ENCODE measurements at regions not wholly inside any gene's neighbourhood (a gene's known extent, or its start where the extent isn't known, plus 50 kb on each side); places are given as distances from the start of the nearest gene placed in this dataset.

- DNase-seq = no peak
These were observed 248.6 kb downstream of the NR4A2 start for GRCh38 chr2:156083763-156084493.

- no peak for DNase-seq
These were observed 252.7 kb downstream of the NR4A2 start for GRCh38 chr2:156079845-156080244.

DNA sequence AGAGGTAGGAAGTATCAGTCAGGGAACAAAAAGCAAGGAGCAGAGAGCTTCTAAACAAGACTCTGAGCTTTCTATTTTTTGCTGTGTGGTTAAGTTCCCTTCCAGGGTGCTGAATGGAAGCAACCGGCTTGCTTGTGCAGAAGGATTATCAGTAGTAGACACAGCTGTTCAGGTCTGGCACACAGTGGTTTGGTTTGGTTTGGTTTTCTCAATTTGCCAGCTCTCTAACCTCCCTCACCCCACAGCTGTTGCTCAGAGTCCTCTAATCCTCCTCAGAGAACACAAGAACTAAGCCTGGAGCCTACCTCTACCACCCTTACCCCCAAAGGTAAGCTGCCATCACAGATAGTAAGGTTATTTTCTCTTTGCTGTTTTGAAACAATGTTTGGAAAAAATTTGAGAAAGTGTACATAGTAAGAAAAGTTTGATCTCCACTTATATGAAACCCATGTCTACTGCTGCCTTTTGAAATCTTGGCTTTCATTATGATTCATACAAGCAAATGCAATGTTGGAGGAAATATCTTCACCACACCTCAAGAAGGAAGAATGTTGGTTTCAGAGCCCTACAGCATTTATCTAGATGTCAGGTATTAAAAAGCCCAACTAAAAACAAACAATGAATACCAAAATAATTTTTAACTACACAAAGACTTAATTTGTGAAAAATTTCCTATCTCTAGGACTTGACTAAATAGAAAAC is 255.3 kb downstream of the NR4A2 start:
- no peak for DNase-seq

- no peak for DNase-seq
These were observed 266.6 kb downstream of the NR4A2 start for GRCh38 chr2:156065912-156066311.

DNA sequence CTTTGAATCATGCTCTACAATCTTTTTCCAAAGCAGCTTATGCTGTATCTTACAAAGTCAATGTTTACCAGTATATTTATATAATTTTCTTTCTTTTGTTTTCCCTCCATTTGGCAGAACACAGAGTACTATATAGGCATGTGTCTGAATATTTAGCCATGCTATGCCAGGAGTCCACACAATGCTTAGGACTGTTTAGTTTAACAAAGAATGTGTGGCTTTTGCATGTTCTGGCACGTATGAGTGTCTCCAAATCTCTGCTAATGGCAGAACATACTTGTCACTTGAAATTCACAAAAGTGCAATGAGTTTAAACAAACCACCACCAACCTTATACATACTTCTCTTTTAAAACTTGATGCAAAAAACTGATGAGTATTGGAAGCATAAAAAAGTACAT is 268.0 kb downstream of the NR4A2 start:
- DNase-seq = no peak

GRCh38 chr2:156057647-156058046 is 274.9 kb downstream of the NR4A2 start:
- DNase-seq = no peak

DNA sequence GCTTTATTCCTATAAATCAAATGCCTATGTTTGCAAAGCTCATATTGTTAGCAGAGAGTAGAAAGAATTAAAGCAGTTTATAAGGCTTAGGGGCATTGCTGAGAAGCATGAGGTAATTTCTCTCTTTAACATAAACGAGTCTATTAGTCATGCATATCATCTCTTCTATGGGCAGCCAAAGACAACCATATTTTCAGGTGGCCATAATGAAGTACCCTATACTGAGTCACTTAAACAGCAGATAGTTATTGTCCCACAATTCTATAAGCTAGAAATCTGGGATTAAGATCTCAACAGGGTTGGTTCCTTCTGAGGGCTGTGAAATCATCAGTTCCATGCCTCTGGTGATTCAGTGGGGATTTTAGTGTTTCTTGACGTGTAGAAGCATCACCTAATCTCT is 277.5 kb downstream of the NR4A2 start:
- DNase-seq = no peak

DNA sequence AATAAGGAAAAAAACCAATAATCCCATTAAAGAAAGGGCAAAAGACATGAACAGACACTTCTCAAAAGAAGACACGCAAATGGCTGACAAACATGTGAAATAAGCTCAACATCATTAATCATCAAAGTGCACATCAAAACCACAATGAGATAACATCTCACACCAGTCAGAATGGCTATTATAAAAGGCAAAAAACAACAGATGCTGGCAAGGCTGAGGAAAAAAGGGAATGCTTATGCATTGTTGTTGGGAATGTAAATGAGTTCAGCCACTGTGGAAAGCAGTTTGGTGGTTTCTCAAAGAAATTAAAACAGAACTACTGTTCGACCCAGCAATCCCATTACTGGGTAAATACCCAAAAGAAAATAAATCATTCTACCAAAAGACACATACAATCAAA is 285.6 kb downstream of the NR4A2 start:
- no peak for DNase-seq

DNA sequence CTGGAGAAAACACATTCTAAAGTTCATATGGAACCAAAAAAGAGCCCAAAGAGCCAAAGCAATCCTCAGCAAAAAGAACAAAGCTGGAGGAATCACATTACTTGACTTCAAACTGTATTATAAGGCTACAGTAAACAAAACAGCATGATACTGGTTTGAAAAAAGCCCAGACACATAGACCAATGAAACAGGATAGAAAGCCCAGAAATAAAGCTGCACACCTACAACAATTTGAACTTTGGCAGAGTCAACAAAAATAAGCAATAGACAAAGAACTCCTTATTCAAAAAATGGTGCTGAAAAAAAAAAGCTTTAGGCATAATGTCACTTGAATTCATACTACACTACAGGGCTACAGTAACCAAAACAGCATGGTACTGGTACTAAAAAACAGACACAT is 289.6 kb downstream of the NR4A2 start:
- DNase-seq = no peak

DNA sequence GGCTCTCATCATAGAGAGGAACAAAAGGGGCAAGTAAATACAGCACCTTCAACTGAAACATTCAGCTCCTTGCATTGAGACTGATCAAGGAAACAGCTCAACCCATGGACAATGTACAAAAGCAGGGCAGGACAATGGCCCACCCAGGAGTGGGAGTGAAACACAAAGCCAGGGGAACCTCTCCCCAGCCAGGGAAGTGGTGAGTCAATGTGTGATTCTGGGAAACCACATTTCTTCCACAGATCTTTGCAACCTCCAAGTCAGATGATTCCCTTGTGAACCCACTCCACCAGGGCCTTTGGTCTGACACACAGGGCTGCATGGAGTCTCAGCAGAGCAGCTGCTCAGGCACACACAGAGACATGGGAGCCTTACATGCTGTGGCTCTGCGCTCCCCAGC is 294.5 kb downstream of the NR4A2 start:
- no peak for DNase-seq

DNA sequence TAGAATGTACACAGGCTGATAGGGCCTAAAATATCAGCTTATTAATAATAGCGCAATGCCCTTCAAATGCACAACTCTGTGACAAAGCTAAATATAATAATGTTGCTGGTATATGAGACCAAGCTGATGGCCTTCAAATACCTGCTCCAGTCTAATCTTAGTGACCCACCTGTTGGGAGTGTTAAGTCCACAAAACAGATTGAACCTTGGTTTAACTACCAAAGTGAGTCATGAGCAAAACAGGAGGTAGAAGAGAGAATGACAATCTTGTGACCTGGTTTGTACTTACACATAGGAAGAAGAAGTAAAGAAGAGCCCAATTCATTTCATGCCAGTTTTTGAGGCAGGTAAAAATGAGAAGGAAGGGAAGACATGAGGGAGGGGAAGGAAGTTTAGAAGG is 295.0 kb downstream of the NR4A2 start:
- no peak for DNase-seq

- no peak for DNase-seq
These were observed 301.4 kb downstream of the NR4A2 start for GRCh38 chr2:156031121-156031520.

GRCh38 chr2:156023229-156023869 is 309.2 kb downstream of the NR4A2 start:
- no peak for DNase-seq

- DNase-seq = no peak
These were observed 311.1 kb downstream of the NR4A2 start for GRCh38 chr2:156021146-156022040.

DNA sequence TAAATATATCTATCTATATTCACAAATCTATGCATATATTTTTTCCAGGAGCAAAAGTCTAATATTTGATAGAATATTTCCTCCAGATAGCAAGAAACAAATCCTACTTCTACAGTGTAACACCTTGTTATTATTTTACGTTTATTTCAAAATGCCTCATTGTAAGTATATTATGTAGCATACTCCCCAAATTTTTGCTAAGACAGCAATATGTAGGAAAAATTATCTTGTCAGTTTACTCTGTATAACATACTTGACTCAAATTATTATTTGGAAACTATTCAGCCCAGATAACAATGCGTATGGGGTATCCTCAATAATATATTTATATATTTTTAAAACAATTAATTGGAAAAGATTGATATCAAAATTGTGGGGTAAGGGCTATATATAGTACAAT is 313.2 kb downstream of the NR4A2 start:
- DNase-seq = no peak

DNA sequence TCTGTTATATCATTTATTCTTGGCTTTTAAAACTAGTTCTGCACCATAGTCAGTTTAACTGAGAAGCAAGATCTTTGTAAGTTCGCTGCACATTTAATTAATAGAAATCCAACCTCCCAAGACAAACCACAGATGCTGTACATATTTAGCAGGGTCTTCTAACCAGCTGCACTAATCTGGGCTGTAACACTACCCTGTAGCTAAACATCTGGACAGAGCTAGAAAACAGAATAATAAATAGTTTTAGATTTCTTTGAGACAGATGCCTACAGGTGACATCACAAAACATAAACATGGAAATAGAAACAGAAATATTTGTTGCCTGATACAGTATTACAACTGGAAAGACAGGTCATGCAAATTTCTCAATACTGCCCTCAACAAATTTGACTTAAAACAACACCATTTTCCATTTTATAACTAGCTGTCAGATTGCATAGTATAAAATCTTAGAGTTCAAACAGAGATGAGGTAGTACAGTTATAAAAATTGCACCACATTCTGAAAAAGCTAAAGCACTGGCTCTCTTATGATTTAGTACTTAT is 315.1 kb downstream of the NR4A2 start:
- DNase-seq = no peak

DNA sequence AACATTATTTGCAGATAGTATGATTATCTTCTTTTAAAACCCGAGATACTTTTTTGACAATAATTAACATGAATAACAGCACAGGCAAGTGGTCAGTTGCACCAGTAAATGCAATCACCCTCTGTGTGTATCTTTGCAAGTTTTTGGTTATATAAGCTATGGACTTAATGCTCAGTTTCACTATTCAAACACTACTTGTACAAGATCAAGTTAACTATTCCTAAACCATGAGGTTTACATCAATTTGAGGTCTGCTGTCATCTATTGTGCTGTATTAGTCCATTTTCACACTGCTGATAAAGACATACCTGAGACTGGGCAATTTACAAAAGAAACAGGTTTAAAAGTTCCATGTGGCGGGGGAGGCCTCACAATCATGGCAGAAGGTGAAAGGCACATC is 323.2 kb downstream of the NR4A2 start:
- DNase-seq = no peak

DNA sequence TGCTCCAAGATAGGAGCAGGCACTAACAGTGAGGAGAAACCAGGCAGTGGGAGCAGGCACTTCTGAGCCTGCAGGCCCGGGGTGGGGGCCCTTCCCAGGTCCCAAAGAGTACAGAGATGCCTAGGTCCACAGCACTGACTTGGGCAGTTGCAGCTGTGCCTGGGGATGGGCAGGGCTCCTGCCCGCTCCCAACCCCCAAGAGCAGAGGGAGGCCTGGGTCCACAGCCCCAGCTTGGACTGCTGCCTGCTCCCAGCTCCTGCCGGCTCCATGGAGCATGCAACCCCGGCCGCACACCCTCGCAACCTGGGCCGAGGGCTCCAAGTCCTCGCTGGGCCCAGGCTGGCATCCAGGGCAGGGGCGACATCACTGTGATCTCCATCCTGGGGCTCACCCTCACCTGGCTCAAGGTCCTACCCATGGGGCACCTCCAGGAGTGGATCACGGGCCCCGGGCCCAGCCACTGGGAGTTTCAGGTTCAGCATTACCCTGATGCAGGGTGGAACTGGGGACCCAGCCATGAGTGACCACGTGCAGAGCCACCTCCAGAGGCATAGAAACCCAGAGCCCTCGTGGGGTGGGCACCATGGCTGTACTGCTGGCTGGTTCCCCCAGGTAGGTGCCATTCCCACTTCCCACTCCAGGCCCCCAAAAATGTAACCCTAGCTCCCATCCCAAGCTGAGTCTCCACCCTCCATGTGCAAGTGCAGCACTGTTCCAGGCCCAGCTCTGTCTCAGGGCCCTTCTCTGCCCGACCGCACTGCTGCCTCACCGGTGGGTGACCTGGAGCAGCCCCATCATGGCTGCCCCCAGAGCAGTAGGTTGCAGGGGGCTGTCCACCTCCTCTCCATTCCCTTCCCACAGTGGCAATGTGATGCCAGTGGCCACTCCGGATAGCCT is 325.6 kb downstream of the NR4A2 start:
- no peak for DNase-seq

GRCh38 chr2:156005999-156006712 is 326.4 kb downstream of the NR4A2 start:
- DNase-seq = no peak

DNA sequence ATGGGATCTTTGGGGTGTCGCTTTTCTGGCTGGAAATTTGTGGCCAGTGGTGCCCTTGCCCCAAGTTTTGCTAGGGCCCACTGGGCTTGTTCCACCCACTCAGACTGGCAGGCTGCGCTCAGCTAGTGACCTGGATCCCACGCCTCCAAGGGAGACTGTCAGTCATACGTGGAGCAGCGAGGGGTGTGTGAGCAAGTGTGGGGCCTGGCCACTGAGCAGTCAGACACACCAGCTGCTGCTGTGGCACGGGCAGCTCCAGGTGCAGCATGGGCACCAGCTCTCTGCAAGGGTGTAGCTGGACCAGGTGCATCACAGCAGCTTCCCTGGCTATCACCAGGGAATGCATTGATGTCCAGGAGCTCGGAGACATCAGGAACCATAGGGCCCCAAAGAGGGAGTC is 327.0 kb downstream of the NR4A2 start:
- no peak for DNase-seq

DNA sequence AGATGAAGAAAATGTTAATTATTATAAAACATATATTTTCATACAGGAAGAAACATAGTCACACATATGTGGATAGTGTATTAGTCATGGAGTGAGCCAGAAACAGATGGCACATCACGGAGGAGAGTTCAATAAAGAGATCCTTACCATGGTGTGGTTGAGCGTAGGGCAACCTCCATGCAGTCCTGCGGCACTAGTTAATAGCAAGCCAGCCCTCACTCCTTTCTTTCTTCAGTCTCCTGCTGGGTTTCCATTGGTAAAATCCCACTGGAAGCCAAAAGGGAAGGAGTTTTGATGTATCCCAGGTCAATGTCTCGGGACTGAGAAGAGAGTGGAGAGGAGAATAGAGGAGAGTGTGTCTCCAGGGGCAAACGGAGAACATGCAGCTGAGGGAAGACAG is 328.1 kb downstream of the NR4A2 start:
- no peak for DNase-seq
